IPS DF 19.7 (cell line): ENCODE measurements at regions not wholly inside any gene's neighbourhood (a gene's known extent, or its start where the extent isn't known, plus 50 kb on each side); places are given as distances from the start of the nearest gene placed in this dataset.
"Not testable (repeated sequence)": the region's sequence is repeated elsewhere in the genome, so short reads cannot be mapped to it uniquely, and the experiment has no call there.

Experiments
- DNase-seq: peaks from one replicate; pipeline ENCODE4 v3.0.0-alpha.2; 2013; ENCODE audit warnings: low read depth, low spot score

- no peak for DNase-seq
Measured at GRCh38 chr14:30158299-30158698, 230.7 kb upstream of the PRKD1 start.

DNA sequence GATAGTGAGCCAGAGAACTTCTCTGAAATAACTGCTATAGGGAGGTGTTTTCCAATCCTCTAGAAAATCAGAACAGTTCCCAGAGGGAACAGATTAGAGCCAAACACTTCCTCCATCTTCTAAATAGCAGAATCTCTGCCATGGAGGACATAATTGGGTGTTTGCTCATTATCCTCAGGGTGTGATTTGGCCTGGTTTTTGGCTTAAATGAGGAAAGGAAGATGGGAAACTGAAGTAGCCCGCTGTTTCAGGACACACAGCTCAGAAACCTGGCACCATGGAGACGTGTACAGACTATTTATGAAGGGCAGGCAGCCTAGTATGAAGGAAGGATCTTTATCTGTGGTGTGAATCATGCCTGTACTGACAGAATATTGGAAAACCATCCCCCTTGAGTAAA, 231.7 kb upstream of the PRKD1 start:
- no peak for DNase-seq

DNA sequence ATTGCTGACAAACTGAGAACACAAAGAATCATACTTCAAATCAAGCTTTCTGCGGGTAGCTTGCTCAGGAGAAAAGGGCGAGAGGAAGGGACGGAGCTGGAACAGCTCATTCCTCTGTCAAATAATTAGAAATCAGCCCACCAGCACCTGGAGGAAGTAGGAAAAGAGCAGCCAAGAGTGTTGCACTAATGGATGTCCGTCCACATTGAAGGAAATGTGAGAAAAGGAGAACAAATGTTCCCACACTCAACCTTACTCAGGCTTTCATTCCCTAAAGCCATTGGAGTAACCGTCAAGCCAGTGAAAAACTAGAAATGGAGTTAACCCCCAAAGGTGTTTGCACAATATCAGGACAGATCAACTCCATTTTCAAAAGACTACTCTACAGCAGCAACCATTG, 233.0 kb upstream of the PRKD1 start:
- no peak for DNase-seq

GRCh38 chr14:30162066-30162465, 234.4 kb upstream of the PRKD1 start:
- no peak for DNase-seq

DNA sequence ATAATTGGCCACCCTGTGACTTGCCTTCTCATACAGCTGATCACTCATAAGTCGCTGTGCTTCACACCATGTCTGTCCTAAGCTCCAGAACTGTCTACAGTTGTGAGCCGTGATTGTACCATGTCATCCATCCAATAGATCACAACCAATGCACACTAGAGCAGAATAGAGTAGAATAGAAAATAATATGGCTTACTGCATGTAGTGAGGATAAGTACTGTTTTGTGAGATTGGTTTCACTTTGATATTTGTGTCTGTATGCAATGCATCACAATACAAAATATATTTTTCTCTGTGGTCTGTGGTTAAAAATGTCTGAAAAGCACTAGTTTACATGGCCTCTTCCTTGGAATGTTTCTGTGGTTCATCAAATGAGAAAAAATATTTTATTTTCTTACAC, 237.6 kb upstream of the PRKD1 start:
- DNase-seq = no peak

GRCh38 chr14:30177781-30178180, 250.1 kb upstream of the PRKD1 start:
- DNase-seq = no peak

DNA sequence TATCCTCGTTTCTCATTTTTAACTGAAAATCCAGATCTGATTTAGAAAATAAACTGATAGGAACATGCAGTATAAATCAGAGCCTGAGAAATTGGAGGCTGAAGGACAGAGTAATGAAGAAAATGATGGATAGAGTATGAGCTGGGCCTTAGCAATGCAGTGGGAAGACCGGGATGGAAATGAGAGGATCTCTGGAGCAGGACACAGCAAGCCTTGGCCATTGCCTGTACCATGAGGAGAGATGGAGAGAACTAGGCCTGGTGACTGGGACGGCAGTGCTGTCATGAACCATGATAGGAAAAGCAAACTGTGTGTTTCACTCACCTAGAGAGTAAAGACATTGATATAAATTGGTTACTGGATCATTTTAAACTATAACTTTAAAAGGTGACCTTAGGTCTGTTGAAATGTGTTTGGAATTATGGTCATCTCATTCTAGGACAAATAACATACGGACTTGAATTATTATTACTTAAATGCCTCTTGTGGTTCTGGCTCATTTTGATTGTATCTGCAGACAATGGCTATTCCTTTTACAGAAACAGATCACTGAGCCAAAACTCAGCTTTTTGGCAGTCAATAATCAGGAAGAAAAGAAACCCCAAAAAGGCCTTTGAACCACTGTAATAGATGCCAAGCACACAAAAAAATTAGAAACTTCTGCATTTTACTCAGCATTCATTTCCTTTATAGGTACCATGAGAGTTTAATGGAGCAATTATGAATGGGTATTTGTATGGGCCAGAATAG, 251.9 kb upstream of the PRKD1 start:
- DNase-seq = no peak

- no peak for DNase-seq
Measured at GRCh38 chr14:30180219-30180618, 252.6 kb upstream of the PRKD1 start.

GRCh38 chr14:30185832-30186231, 258.2 kb upstream of the PRKD1 start:
- DNase-seq = no peak

GRCh38 chr14:30191639-30192279, 264.1 kb upstream of the PRKD1 start:
- DNase-seq = no peak

- DNase-seq = no peak
Measured at GRCh38 chr14:30193101-30193500, 265.5 kb upstream of the PRKD1 start.

- no peak for DNase-seq
Measured at GRCh38 chr14:30193845-30194501, 266.3 kb upstream of the PRKD1 start.

- no peak for DNase-seq
Measured at GRCh38 chr14:30194741-30195148, 267.1 kb upstream of the PRKD1 start.

DNA sequence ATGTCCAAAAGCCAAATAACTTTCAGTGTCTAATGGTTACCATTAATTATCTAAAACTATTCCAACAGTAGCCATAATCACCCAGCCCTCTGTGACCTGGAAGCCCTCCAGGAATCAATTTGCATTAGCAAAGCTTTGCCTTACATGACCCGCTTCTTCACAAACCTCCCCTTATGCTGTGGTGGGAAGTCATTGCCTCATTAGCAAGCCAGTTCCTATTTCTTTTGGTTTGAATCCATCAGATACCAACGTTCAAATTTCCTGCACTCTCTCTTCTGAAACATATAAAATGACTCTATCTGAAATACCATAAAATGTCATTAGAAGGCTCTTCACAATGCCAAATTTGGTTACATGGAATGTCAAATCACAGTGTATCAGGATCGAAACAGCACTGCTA, 268.3 kb upstream of the PRKD1 start:
- DNase-seq = no peak

DNA sequence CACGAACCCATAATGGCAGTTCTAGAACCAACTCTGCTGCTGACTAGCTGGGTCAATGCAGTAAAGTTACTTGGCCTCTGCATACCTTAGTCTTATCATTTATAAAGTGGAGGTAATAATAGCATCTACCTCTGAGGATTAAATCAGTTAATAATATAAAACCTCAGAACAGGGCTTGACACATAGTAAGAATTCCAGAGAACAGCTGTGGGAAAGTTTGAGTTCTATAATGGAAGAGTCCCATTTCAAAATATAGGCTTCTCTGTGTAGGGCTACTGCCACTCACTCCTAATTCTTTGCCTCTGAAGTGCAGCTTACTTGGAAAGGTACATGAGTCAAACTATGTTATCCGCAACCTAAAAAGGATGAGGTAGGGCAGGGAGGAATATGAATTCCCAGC, 269.2 kb upstream of the PRKD1 start:
- no peak for DNase-seq

- DNase-seq = not testable (repeated sequence)
Measured at GRCh38 chr14:30198720-30199119, 271.1 kb upstream of the PRKD1 start.

DNA sequence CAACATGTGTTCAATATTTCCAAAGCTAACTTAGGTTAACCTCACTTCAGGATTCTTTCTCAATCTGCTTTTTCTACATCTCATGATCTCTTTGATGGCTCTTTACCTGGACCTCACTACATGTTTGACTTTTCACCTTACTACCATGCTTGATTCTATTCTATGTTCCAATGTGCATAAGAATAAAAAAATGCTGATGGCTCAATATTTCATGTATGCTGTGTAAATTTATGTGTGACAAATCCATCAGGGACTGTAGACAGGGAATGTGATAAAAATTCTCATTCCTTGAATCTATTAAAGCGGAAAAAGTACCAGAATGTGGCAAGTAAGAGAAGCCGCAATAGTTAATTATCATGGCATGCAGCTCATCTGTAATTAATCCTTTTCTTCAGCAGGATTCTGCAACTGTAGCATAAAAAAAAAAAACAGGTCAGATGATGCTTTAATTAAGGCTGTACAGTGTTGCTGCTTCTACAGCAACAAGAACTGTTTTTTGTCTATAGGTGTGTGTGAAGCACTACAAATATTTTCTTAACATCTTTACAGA, 276.9 kb upstream of the PRKD1 start:
- DNase-seq = no peak

DNA sequence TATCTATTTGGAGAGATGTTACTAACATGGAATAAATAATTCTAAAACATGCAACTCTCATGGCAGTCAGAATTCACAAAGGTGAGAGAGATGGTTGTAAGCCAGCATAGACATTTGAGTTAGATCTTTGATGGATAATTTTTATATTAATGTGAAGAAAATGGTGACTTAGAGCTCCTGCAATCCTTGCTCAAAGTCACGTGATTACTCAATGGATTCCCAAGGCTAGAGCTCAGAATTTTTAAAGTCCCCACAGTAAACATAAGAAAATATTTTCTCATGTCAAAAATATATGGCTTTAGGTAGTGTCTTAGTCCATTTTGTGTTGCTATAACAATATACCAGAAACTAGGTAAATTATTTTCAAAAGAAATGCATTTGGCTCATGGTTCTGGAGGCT, 281.5 kb upstream of the PRKD1 start:
- DNase-seq = no peak

- no peak for DNase-seq
Measured at GRCh38 chr14:30210630-30211029, 283.0 kb upstream of the PRKD1 start.

GRCh38 chr14:30211326-30211725, 283.7 kb upstream of the PRKD1 start:
- no peak for DNase-seq

- no peak for DNase-seq
Measured at GRCh38 chr14:30214014-30214413, 286.4 kb upstream of the PRKD1 start.

GRCh38 chr14:30214461-30215090, 286.9 kb upstream of the PRKD1 start:
- DNase-seq = peak; percentile 9
